Prostate gland (tissue), 2 donors: ENCODE measurements at regions not wholly inside any gene's neighbourhood (a gene's known extent, or its start where the extent isn't known, plus 50 kb on each side); places are given as distances from the start of the nearest gene placed in this dataset.
"Not testable (repeated sequence)": the region's sequence is repeated elsewhere in the genome, so short reads cannot be mapped to it uniquely, and the experiment has no call there.

ENCODE experiments used
- POLR2AphosphoS5 ChIP-seq: sonication (generic); formaldehyde crosslinking; IDR thresholded peaks from one replicate; pipeline ENCODE4 v1.6.1; 2017; ENCODE audit warnings: antibody characterized with exemption
- TF ChIP-seq, protein P1 (sequence below), 4 experiments: fragments of 200-600 bp in 2 of 4; fragments of 450-650 bp in 2 of 4; sonication (generic) in 2 of 4; IDR thresholded peaks; 1 replicate in 3 of 4; 2 replicates in 1 of 4; pipeline ENCODE4 v1.5.1; 2016 to 2019; ENCODE audit warnings: antibody characterized with exemption in 4 of 4, mild to moderate bottlenecking in 2 of 4, moderate library complexity in 2 of 4

- TF ChIP-seq POLR2AphosphoS5, result not testable (repeated sequence)
- TF ChIP-seq, protein P1, sequence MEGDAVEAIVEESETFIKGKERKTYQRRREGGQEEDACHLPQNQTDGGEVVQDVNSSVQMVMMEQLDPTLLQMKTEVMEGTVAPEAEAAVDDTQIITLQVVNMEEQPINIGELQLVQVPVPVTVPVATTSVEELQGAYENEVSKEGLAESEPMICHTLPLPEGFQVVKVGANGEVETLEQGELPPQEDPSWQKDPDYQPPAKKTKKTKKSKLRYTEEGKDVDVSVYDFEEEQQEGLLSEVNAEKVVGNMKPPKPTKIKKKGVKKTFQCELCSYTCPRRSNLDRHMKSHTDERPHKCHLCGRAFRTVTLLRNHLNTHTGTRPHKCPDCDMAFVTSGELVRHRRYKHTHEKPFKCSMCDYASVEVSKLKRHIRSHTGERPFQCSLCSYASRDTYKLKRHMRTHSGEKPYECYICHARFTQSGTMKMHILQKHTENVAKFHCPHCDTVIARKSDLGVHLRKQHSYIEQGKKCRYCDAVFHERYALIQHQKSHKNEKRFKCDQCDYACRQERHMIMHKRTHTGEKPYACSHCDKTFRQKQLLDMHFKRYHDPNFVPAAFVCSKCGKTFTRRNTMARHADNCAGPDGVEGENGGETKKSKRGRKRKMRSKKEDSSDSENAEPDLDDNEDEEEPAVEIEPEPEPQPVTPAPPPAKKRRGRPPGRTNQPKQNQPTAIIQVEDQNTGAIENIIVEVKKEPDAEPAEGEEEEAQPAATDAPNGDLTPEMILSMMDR (IDR thresholded peaks at IDR 0.05), result not testable (repeated sequence)
These were observed 261.2 kb downstream of the RTP5 start for GRCh38 chr2:242130682-242131081.
